ENCODE measurements at regions not wholly inside any gene's neighbourhood (a gene's known extent, or its start where the extent isn't known, plus 50 kb on each side); places are given as distances from the start of the nearest gene placed in this dataset.

DNA sequence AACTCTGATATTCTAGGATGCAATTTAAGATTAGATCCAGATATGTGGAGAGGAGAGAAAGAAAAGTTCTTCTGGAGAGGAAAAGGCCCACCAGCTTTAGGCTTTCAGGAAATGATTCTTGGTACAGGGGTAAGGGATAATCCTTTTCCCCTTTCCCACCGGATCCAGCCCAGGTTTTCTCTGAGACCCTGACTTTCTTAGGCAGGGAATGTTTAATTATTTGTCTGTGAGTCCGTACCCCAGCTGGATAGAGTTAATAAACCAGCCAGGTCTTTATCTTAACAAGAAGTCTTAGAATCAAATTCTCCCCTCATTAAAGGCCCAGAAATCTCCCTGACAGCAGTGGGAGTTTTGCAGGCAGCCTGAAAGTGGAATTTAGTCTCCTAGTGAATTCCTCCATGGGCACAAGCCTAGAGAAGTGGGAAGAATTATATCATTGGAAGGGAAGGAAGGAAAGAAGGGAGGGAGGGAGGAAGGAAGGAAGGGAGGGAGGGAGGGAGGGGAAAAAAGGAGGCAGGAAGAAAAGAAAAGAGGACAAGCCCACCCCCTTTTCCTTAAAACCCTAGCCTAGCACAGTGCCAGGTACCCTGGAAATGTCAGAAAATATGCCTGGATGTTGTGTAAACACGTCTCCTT lies 189.0 kb downstream of the PLPP3 start:
- DNase-seq = no peak

DNA sequence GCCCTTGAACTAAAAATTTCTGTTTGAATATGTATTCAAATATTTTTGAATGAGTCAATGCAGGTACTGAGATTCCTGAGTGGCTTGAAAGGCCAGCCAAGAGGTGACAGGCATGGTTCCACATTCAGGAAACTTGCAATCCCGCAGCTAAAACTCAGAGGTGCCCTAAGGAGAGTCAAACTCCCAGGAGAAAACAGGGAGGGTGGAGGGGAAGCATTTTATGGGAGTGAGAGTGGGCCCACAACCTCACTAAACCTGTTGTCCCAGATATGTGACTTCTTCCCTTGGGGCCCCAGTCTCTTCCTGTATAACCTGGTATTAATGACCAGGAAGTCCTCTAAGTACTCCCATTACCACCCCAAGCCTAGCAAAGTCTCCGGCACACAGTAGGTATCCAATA lies 189.6 kb downstream of the PLPP3 start:
- no peak for DNase-seq

DNA sequence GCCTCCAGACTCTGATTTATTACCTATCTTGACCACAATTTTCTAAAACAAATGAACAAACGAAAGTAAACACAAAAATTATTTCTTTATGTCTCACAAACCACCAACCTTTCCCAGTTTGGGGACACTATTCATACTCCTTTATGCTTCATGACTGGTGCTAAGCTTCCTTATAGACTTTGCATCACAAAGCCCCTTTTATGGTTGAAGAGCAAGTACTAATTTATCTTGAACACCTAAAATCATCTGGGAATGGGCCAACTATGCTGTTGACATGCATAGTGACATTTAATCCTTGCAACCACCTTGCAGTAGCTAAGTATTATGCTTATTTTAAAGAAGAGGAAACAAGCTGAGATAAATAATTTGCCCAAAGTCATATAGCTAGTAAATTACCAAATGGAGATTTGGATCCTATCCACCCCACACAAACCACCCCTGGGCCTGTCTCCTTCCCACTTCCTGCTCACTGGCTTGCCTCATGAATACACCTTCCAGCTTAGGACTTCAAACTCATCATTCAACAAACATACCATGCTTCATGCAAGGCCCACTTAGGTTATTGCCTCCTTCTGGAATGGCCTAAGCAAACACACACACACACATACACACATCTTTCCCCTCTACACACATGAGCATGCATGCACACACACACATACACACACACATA lies 192.2 kb downstream of the PLPP3 start:
- no peak for DNase-seq

DNA sequence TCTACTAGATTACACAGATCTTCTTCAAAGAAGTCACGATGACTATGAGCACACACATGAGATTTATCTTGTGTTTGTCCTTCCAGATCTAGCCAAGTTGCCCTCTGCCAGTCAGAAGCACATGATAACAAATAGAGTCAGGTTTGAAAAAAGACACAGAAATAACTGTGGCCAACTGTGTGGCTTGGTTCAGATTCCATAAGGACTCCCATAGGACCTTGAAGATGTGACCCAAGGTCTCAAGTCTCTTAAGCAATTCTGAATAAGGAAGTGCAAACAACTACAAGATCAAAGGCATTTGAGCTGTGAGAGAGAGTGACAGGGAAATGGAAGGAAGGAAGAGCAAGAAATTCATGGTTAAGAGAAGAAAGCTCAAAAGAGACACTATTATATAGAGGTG lies 194.0 kb downstream of the PLPP3 start:
- DNase-seq = no peak

DNA sequence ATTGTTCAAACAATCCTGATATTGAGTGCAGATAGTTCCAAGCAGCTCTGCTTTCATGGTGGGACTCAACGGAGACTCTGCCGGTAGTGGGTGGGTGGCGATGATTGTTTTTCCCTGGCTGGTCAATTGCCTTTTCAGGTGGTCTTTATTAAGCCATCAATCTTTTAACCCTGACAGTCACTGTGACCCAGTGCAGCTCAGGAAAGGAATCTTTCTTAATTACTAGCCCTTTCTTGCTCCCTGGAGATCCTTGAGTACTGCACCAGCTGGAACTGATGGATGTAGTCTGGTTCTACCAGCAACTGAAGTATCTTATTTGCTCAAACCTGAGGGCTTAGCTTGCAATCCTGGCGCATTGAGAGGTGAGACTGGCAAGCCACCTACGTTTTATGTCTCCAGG lies 196.4 kb downstream of the PLPP3 start:
- DNase-seq = no peak

DNA sequence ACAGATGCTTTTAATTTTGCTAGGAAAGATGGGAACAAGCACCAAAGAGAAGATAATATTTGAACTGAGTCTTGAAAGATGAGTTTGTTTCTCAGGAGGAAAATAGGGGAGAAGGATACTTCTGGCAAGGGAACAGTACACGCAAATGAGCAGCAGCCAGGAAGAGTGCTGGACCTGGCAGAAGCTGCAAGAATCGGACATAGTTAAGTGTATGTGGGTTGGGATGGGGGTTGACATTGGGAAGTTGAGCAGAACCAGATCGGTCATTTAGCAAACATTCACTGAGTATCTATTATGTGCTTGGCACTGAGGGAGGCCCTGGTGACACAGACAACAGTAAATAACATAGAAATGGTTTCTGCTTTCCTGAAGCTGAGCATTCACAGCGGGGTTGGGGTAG lies 198.8 kb downstream of the PLPP3 start:
- DNase-seq = no peak

DNA sequence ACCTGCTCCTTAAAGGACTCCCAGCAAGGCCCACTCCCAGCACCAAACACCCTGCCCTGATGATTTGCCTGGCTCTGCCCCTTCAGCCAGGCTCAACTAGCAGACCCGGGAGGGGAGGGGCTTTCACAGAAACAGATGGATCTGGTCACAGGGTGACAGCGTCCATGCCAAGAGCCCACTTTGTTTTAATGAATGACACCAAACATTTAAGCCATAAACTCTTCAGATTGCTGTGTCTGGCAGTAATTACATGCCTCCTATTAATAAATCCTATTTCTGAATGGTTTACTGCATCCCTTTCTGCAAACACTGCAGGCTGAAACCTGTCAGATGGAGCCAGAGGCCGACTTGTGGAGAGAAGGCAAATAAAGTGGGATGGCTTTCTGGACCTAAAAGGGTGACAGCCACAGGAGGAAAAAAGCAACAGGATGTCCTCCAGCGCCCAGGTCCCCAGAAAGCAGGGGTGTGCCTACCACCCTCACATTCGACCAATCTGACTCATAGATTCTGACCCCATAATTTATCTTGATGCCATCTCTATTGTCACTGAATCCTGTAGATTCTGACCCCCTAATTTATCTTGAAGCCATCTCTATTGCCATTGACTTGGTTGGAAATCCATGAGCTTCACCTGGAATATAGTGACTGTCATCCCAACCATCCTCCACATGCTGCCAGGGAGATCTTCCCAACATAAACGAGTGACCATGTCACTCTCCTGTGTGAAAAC lies 200.9 kb downstream of the PLPP3 start:
- DNase-seq = no peak

DNA sequence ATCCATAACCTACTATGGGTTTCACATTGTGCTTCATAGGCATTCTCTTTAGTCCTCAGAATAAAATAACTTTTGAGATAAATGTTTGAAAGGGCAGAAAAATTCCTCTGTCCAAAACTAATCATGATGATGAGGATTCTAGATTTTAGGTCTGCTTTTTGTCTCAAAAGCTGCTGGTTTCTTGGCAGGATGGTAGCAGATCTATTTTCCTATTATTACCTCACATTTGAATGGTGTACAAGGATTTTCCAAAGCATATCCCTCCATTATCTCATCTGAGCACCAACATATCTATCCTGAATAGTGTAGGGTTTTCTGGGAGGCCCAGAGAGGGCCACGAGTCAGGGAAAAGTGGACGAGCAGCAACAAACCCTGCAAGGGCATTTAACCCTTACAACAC lies 201.9 kb downstream of the PLPP3 start:
- DNase-seq = no peak

DNA sequence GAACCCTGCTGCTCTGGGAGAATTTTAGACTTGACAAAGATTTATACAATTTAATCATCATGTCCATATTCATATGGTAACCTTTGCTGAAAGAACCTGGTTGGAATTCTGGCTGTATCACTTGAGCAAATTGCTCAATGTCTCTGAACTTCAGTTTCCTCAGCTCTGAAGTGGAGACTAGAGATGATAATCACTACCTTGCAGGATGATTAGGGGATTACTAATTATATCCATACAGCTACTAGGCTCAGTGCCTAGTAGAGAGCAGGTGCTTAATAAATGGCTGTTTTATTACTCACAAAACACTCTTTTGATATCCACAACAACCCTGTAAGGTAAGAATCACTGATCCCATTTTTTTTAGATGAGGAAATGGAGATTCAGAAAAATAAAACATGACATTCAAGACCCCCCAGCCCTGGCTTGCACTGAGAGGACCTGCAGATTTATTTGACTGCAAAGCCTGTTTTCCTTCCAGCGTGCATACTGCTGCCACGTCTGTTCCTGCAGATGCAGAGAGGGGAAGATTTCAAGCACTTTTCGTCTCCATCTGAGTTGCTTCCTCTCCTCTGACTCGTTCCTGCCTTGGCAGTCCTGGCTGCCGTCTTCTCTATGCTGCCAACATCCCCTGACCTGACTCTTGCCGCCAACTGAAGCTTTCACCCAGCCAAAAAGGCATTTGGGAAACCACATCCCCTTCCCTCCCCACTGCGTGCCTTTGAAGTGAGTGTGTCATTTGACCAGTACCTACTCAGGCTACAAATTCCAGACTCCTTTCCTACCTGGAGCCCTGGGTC lies 203.0 kb downstream of the PLPP3 start:
- DNase-seq = no peak

DNA sequence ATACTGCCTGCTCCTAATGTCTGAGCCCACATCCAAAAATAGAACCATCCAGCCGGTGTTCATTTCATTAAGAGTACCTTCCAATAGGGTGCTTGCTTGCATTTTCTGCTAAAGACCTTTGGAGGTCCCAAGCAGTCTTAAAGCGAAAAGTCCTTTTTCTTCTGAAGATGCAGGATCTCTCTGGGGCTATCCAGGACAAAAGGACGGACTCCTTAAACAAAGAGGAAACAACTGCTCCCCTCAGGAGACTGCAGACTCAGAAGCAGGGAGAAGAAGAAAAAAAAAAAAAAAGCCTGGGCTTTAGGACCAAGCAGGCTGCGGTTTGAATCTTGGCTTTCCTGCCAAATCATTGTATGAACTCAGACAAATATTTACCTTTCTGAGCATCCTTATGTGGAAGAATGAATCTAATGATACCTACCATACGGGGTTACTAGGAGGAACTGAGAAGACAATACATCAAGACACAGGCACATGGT lies 204.0 kb downstream of the PLPP3 start:
- no peak for DNase-seq

DNA sequence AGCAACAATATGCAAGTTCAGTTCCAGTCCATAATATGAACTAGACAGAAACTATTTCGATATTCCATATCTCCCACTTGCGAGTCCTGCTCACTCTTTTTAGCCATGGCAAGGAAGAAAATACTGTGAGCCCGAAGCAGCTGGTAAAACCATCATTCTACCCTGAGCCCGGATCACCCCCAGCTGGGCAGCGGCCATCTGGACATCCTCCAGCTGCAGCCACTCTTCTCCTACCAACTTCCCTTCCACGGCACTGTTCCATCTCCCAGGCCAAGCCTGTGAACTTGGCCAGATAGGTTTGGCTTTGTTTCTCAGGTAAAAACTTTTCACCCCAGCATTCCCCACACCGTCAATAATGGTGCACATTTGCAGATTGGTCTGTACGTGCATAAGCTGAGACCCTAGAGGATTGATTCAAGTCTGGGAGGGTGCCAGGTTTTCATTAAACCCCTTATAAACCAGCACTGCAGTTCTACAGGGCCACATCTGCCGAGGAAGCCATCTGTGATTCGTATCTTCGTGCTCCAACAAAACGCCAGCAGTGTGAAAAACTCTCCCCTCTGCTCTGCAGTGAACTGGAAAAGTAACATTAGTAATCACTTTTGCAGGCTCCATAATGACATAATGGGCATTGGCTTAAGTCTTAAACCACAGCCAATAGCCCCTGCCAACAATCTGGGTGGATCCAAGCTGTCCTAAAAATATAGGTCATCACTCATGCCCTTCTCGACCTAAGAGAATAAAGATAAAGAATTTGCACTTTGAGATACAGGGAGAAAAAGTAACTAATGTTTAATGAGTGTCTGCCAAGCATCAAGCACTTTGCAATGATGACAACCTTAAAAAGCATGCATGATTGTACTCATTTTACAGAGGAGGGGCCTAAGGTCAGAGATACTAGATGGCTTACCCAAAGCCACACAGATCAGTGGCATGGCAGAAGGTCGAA lies 205.1 kb downstream of the PLPP3 start:
- no peak for DNase-seq

DNA sequence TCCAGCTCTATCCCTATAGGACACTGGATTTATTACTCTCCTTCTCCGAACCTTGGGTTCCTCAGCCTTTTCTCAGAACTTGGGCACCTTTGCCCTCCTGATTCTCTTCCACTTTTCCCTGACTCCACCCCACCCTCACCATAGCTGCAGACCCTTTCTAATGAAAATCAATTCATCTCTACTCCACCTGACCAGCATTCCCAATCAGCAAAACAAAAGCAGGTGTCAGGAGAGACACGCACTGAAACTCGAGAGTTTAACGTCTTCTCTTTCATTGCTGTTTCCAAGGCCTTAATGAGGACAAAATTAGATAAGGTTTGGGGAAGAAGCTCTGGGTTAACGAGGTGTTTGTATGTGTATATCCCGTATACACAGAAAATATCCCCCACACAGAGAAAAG lies 208.8 kb downstream of the PLPP3 start:
- DNase-seq = no peak

DNA sequence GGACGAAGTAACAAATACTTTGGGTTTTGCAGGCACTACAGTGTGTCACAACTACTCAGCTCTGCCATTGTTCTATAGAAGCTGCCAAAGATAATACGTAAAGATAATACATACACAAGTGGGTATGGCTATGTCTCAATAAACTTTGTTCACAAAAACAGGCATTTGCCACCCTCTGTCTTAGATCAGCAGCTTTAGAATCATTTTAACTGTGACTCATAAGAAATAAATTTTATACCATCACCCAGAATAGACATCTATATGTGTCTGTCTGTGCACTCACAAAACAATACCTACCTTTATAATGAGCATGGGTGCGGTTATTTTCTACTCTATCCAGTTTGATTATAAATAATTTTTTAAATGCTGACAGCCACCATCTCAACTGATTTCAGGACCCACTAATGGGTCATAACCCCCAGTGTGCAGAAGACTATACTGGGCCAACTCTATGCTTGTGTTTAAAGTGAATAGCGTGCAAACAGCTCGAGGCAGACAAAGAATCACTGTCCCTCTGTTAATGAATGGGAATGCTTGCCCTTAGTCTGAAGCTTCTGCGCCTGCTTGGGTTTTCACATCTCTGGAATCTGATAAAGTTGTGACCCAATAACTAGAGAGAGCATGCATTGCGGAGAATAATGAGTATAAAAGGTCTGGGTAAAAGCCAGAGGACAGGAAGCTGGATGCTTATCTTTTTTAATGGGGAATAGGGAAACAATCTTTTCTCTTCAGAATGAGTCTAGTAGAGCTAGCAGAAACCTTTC lies 216.2 kb downstream of the PLPP3 start:
- no peak for DNase-seq

DNA sequence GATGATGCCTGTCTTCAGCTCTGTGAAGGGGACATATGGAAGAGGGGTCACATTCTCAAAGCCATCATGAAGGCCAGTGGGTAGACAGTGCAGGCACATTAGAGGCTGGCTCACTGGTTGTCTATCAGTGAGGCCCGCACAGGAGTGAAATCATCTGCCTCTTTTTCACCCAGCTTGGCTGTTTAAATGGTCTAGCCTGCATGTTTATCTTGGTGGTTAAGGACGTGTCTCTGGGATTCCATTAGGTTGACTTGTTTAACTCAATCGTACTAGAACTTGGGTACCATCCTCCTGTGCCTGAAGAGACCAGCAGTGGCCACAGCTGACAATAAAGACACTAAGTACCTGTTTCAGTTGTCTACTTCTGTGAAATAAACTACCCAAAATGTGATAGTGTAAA lies 219.3 kb downstream of the PLPP3 start:
- DNase-seq = no peak

DNA sequence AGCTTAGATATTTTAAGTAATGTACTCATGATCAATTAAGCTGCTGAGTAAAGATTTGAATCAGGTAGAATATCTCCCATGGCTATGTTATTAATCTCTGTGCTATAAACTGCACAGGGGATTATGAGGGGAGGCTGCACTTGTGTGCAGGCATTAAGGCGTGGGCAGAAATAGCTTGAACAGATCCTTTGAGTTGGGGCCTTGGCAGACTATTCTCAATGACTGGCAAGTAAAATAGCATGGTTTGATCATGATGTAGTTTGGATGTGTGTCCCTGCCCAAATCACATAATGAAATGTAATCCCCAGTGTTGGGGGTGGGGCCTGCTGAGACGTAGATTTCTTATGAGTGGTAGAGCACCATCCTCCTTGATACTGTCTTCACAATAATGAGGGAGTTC lies 220.3 kb downstream of the PLPP3 start:
- DNase-seq = no peak

DNA sequence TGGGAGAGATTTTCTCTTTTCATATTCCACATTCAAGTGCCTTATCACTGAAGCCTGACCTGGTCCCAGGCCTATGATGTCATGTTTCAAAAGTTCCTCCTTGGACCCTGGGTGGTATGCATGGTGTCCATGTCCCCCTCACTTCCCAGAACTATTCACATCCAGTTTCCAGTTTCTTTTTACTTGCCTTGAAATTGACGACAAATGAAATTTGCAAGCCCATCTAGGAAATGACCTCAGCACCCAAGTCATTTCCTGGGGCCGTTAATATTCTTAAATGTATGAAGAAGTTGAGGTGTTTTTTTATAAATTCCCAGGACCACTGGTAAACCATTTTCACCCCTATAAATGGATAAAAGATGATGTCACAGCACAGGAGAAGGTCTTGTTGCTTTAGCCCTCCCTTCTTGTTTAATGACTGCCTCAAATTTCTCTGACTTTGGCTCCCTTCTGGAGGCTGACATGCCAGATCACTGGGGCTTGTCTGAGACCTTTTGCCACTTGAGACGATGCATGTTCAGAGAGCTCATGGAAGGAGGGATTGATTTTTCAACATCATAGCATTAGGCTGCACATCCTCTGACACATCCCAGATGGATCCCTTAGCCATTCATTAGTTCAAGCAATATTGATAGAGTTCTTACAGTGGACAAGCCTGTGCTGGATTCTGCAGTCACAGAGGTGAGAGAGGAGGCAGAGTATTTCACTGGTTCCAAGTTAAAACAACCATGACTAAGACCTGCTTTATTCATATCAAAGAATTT lies 221.3 kb downstream of the PLPP3 start:
- DNase-seq = no peak

DNA sequence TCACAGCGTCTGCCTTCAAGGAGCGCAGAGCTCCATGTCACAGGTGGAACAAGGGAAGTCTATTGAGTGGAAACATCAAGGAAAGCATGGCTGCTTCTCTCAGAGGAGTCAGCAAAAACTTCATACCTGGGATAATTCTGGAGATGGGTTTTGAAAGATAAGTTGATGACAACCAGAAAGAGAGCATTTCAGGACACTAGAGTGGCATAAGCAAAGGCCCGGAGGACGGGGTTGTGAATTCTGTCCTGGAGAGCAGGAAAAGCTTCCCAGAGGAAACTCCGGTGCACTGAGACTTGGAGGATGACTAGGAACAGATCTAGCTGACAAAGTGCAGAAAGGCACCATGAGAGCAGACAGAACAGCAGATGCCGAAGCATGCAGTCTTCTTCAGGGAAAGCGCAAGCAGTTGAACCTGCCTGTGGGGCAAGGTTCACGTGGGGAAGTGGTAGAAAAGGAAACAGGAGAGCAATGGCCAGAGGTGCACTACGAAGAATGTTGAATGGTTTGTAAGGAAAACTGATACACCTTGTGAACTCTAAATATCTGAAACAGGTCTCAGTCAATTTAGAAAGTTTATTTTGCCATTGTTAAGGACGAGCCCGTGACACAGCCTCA lies 222.9 kb downstream of the PLPP3 start:
- no peak for DNase-seq

DNA sequence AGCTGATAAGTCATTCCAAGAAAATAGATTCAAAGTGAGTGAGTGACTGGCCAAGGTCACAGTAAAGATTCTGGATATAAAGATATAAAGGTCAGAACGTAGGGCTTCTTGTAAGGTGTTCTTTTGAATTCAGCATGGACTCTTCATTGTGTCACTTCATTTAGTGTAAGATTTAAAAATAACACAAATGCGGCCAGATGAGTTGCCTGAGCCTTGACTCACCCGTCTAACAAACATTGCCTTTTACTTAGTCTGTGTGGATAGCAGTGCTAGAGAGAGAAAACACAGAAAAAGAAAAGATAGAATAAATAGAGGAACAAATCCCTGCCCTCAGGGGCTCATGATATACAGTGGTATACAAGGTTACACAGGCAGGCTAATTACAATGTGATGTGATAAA lies 223.4 kb downstream of the PLPP3 start:
- no peak for DNase-seq

DNA sequence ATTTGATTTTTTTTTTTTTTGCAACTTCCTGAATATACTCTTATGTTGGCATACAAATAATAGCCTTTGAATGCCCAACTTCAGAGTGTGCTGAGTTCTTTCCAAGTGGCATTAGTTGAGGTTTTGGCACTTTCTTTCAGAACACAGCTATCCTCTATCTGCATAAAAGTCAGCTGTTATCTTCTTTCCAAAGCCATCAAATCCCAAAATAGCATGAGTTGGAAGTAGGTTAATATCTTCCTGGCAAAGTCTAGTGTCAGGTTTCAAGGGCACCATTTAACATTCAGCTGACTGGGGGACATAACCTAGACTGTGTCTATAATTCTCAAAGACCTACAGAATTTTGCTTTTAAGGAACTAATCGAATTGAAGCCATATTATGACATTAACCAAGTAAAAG lies 223.9 kb downstream of the PLPP3 start:
- DNase-seq = no peak

DNA sequence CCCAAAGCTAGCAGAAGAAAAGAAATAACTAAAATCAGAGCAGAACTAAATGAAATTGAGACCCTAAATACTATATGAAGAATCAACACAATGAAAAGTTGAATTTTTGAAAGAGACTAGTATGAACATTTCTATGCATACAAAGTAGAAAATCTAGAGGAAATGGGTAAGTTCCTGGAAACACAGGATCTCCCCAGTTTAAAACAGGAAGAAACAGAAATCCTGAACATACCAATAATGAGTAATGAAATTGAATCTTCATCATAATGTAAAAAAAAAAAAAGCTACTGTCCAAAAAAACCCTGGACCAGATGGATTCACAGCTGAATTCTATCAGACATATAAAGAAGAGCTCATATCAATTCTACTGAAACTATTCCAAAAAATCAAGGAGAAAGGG lies 233.5 kb downstream of the PLPP3 start:
- DNase-seq = no peak

Measured in effector CD8-positive, alpha-beta T cell (primary cell).